22Rv1 (cell line): ENCODE measurements at regions not wholly inside any gene's neighbourhood (a gene's known extent, or its start where the extent isn't known, plus 50 kb on each side); places are given as distances from the start of the nearest gene placed in this dataset.

Experiments
- ZFX ChIP-seq: fragments of 450-650 bp; IDR thresholded peaks from 2 replicates; pipeline ENCODE4 v1.6.1; 2017; ENCODE audit warnings: antibody characterized with exemption, borderline replicate concordance
- TF ChIP-seq, protein P1 (sequence below): fragments of 450-650 bp; IDR thresholded peaks from 2 replicates; pipeline ENCODE4 v1.5.1; 2017; ENCODE audit warnings: mild to moderate bottlenecking

DNA sequence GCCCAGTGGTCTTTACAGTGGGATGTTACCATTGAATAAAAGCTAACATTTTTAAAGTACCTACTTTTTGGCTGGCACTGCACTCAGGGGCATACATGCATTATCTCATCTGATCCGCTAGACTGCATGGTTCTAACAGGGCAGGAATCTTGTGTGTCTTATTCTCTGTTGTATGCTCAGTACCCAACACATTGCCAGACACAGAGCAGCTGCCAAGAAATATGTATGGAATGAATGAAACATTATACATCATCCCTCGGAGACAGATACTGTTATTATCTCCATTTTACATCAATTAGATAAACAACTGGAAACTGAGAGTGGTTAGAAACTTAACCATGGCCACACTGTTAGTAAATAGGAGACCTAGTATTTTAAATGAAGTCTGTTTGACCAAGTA, 74.1 kb upstream of the CDH11 start:
- TF ChIP-seq, protein P1, sequence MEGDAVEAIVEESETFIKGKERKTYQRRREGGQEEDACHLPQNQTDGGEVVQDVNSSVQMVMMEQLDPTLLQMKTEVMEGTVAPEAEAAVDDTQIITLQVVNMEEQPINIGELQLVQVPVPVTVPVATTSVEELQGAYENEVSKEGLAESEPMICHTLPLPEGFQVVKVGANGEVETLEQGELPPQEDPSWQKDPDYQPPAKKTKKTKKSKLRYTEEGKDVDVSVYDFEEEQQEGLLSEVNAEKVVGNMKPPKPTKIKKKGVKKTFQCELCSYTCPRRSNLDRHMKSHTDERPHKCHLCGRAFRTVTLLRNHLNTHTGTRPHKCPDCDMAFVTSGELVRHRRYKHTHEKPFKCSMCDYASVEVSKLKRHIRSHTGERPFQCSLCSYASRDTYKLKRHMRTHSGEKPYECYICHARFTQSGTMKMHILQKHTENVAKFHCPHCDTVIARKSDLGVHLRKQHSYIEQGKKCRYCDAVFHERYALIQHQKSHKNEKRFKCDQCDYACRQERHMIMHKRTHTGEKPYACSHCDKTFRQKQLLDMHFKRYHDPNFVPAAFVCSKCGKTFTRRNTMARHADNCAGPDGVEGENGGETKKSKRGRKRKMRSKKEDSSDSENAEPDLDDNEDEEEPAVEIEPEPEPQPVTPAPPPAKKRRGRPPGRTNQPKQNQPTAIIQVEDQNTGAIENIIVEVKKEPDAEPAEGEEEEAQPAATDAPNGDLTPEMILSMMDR = no peak
- no peak for TF ChIP-seq ZFX
